IMR-90 (cell line): ENCODE measurements at regions not wholly inside any gene's neighbourhood (a gene's known extent, or its start where the extent isn't known, plus 50 kb on each side); places are given as distances from the start of the nearest gene placed in this dataset.

Source experiments
- FOS ChIP-seq: fragments of 150-350 bp; IDR thresholded peaks from 2 replicates; pipeline ENCODE4 v1.6.1; 2016; ENCODE audit warnings: low read depth, low read length
- POLR2A ChIP-seq: IDR thresholded peaks from 2 replicates; pipeline ENCODE4 v1.6.1; 2012; ENCODE audit warnings: mild to moderate bottlenecking, low read depth, low read length
- RAD21 ChIP-seq: IDR thresholded peaks from 2 replicates; pipeline ENCODE4 v1.6.1; 2012; ENCODE audit warnings: low read length, improper control_type of control experiment
- RFX5 ChIP-seq: IDR thresholded peaks from 2 replicates; pipeline ENCODE4 v1.8.0; 2012; ENCODE audit warnings: low read depth, mild to moderate bottlenecking, low read length, moderate library complexity
- SMC3 ChIP-seq: fragments of 150-350 bp; IDR thresholded peaks from 2 replicates; pipeline ENCODE4 v1.6.1; 2016; ENCODE audit warnings: low read depth, mild to moderate bottlenecking, antibody characterized with exemption, low read length, moderate library complexity
- TF ChIP-seq, protein P1 (sequence below): conservative IDR thresholded peaks from 2 replicates; pipeline ENCODE4 v1.5.1; 2012; ENCODE audit warnings: mild to moderate bottlenecking, low read depth, low read length, improper control_type of control experiment

DNA sequence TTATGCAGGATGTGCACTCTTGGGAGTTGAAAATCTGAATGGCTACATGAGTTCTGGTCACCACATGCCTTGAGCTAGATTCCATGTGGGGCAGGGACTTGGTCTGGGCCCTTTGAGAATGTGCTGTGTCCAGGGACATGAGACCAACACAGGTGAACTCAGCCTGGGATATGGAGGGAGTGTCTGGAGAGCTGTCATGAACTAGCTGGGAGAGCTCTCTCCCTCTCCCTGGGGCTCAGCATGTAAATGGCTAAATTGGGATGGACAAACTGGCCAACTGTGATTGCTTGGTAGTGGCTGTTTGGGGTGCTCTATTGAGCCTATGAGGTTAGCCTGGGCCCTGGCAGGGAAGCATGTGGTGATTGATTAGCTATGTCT lies 105.1 kb upstream of the HS6ST1 start:
- TF ChIP-seq, protein P1, sequence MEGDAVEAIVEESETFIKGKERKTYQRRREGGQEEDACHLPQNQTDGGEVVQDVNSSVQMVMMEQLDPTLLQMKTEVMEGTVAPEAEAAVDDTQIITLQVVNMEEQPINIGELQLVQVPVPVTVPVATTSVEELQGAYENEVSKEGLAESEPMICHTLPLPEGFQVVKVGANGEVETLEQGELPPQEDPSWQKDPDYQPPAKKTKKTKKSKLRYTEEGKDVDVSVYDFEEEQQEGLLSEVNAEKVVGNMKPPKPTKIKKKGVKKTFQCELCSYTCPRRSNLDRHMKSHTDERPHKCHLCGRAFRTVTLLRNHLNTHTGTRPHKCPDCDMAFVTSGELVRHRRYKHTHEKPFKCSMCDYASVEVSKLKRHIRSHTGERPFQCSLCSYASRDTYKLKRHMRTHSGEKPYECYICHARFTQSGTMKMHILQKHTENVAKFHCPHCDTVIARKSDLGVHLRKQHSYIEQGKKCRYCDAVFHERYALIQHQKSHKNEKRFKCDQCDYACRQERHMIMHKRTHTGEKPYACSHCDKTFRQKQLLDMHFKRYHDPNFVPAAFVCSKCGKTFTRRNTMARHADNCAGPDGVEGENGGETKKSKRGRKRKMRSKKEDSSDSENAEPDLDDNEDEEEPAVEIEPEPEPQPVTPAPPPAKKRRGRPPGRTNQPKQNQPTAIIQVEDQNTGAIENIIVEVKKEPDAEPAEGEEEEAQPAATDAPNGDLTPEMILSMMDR: no peak
- TF ChIP-seq POLR2A (no peak), RAD21 (no peak), FOS (no peak), SMC3 (no peak), RFX5 (no peak)
